Mesenchymal stem cell (in vitro differentiated cells and primary cell): ENCODE measurements at regions not wholly inside any gene's neighbourhood (a gene's known extent, or its start where the extent isn't known, plus 50 kb on each side); places are given as distances from the start of the nearest gene placed in this dataset.

Experiments used
- DNase-seq: peaks from one replicate; pipeline ENCODE4 v3.0.0-alpha.2; 2013
- H2AFZ ChIP-seq: one replicate; pipeline ENCODE4 v1.6.1; 2013; ENCODE audit warnings: low read depth, mild to moderate bottlenecking, control low read depth, inconsistent platforms, low read length, moderate library complexity
- H2AK5ac ChIP-seq: 2 replicates; pipeline ENCODE4 v1.6.1; 2013; ENCODE audit warnings: low read length, moderate library complexity, mild to moderate bottlenecking, inconsistent platforms; ENCODE audit not compliant: severe bottlenecking
- H2BK120ac ChIP-seq: one replicate; pipeline ENCODE4 v1.6.1; 2013; ENCODE audit warnings: low read depth, mild to moderate bottlenecking, inconsistent platforms, low read length, moderate library complexity
- H2BK12ac ChIP-seq, 2 experiments: one replicate each; pipeline ENCODE4 v1.6.1; 2013; ENCODE audit warnings: inconsistent platforms in 2 of 2, low read length in 2 of 2, mild to moderate bottlenecking in 2 of 2, moderate library complexity in 2 of 2, control low read depth in 1 of 2
- H2BK15ac ChIP-seq: one replicate; pipeline ENCODE4 v1.6.1; 2013; ENCODE audit warnings: mild to moderate bottlenecking, low read depth, inconsistent platforms; ENCODE audit not compliant: poor library complexity, severe bottlenecking
- H2BK5ac ChIP-seq: 2 replicates; pipeline ENCODE4 v1.6.1; 2013; ENCODE audit warnings: low read depth, mild to moderate bottlenecking, low read length, control low read depth, inconsistent platforms; ENCODE audit not compliant: poor library complexity, severe bottlenecking
- H3K14ac ChIP-seq, 2 experiments: one replicate each; pipeline ENCODE4 v1.6.1; 2013; ENCODE audit warnings: inconsistent platforms in 2 of 2, low read length in 2 of 2, control low read depth in 1 of 2, mild to moderate bottlenecking in 1 of 2, moderate library complexity in 1 of 2
- H3K18ac ChIP-seq, 2 experiments: one replicate each; pipeline ENCODE4 v1.6.1; 2013; ENCODE audit warnings: inconsistent platforms in 2 of 2, low read length in 2 of 2, control low read depth in 1 of 2, low read depth in 1 of 2, mild to moderate bottlenecking in 1 of 2
- H3K23ac ChIP-seq, 2 experiments: one replicate each; pipeline ENCODE4 v1.6.1; 2013; ENCODE audit warnings: inconsistent platforms in 2 of 2, low read length in 2 of 2, mild to moderate bottlenecking in 2 of 2, moderate library complexity in 2 of 2, control low read depth in 1 of 2
- H3K27ac ChIP-seq: 2 replicates; pipeline ENCODE4 v1.5.1; 2013; ENCODE audit warnings: mild to moderate bottlenecking, moderate library complexity, low read length, control low read depth, inconsistent platforms; ENCODE audit not compliant: poor library complexity, severe bottlenecking
- H3K27me3 ChIP-seq, 2 experiments: 2 replicates each; pipeline versions ENCODE4 v1.6.1 to v1.7.0; 2013; ENCODE audit warnings: low read length in 2 of 2, mild to moderate bottlenecking in 2 of 2, moderate library complexity in 2 of 2, control low read depth in 1 of 2, inconsistent platforms in 1 of 2; ENCODE audit not compliant: control insufficient read depth in 1 of 2, insufficient read depth in 1 of 2
- H3K36me3 ChIP-seq, 2 experiments: 2 replicates each; pipeline versions ENCODE4 v1.6.1 to v1.7.0; 2013; ENCODE audit warnings: low read length in 2 of 2, control low read depth in 1 of 2, inconsistent platforms in 1 of 2, low read depth in 1 of 2, mild to moderate bottlenecking in 1 of 2; ENCODE audit not compliant: insufficient read depth in 2 of 2, control insufficient read depth in 1 of 2
- H3K4ac ChIP-seq, 2 experiments: one replicate each; pipeline ENCODE4 v1.6.1; 2013; ENCODE audit warnings: inconsistent platforms in 2 of 2, low read length in 2 of 2, mild to moderate bottlenecking in 2 of 2, moderate library complexity in 2 of 2, control low read depth in 1 of 2, low read depth in 1 of 2
- H3K4me1 ChIP-seq: 2 replicates; pipeline ENCODE4 v1.6.1; 2013; ENCODE audit warnings: low read depth, low read length, control low read depth; ENCODE audit not compliant: control insufficient read depth, insufficient read depth
- H3K4me2 ChIP-seq: 2 replicates; pipeline ENCODE4 v1.6.1; 2013; ENCODE audit warnings: low read length, mild to moderate bottlenecking, inconsistent platforms; ENCODE audit not compliant: poor library complexity, severe bottlenecking
- H3K4me3 ChIP-seq, 2 experiments: 2 replicates each; pipeline versions ENCODE4 v1.5.1 to v1.7.0; 2013; ENCODE audit warnings: low read length in 2 of 2, mild to moderate bottlenecking in 2 of 2, control low read depth in 1 of 2, low read depth in 1 of 2; ENCODE audit not compliant: insufficient read depth in 1 of 2
- H3K79me1 ChIP-seq: replicated peaks from 2 replicates; pipeline ENCODE4 v1.6.1; 2013; ENCODE audit warnings: mild to moderate bottlenecking, control low read depth, low read length, inconsistent platforms; ENCODE audit not compliant: poor library complexity, severe bottlenecking
- H3K9ac ChIP-seq: 2 replicates; pipeline ENCODE4 v1.7.0; 2013; ENCODE audit warnings: mild to moderate bottlenecking, low read length, moderate library complexity
- H3K9me3 ChIP-seq: 2 replicates; pipeline ENCODE4 v1.7.0; 2013; ENCODE audit warnings: mild to moderate bottlenecking, low read length; ENCODE audit not compliant: control insufficient read depth
- H4K8ac ChIP-seq: one replicate; pipeline ENCODE4 v1.6.1; 2013; ENCODE audit warnings: inconsistent platforms, mild to moderate bottlenecking, low read length, moderate library complexity
- H4K91ac ChIP-seq: one replicate; pipeline ENCODE4 v1.6.1; 2013; ENCODE audit warnings: mild to moderate bottlenecking, low read length, inconsistent platforms
- WGBS: methylation state at CpG from one replicate; pipeline ENCODE4 v1.1.7; 2013; ENCODE audit warnings: mixed read lengths; 5-methylcytosine and 5-hydroxymethylcytosine counted together

- Histone ChIP-seq H3K4me1 (peaks cover 9% of the 10 kb centered on the region), H3K36me3 (no peaks in the 10 kb centered on the region), H2AFZ (no peak overlapping the region), H3K9ac (no peak overlapping the region), H3K4me2 (no peak overlapping the region), H2BK5ac (no peak overlapping the region), H2BK120ac (no peak overlapping the region), H2AK5ac (no peak overlapping the region), H2BK15ac (no peak overlapping the region), H4K8ac (no peak overlapping the region), H3K27ac (no peak overlapping the region), H4K91ac (no peak overlapping the region), H3K18ac (no peak overlapping the region), H3K23ac (no peak overlapping the region), H3K4ac (no peak overlapping the region), H3K27me3 (peaks cover 59 to 63% of the 10 kb centered on the region in 2 experiments), H3K14ac (no peak overlapping the region), H3K9me3 (no peaks in the 10 kb centered on the region), H2BK12ac (no peak overlapping the region), H3K79me1 (no peaks in the 10 kb centered on the region), H3K4me3 (no peak overlapping the region)
- WGBS: 79% methylated on average over 28 of the region's 28 CpGs
- no peak for DNase-seq
These were observed 68.4 kb upstream of the TNRC6C start for GRCh38 chr17:77889866-77890760.

- Histone ChIP-seq H2AFZ (no peak overlapping the region), H3K27ac (no peak overlapping the region), H3K4me2 (no peak overlapping the region), H3K9ac (no peak overlapping the region), H4K8ac (no peak overlapping the region), H3K27me3 (peaks cover 59 to 63% of the 10 kb centered on the region in 2 experiments), H3K14ac (no peak overlapping the region), H3K9me3 (no peaks in the 10 kb centered on the region), H3K18ac (no peak overlapping the region), H3K4ac (no peak overlapping the region), H3K36me3 (no peaks in the 10 kb centered on the region), H3K4me1 (peaks cover 9% of the 10 kb centered on the region), H2BK15ac (no peak overlapping the region), H2BK120ac (no peak overlapping the region), H3K4me3 (no peak overlapping the region), H4K91ac (no peak overlapping the region), H2BK12ac (no peak overlapping the region), H3K79me1 (no peaks in the 10 kb centered on the region), H3K23ac (no peak overlapping the region), H2AK5ac (no peak overlapping the region), H2BK5ac (no peak overlapping the region)
- no peak for DNase-seq
- WGBS: 91% methylated on average over 3 of the region's 3 CpGs
These were observed 67.7 kb upstream of the TNRC6C start for GRCh38 chr17:77890771-77891170.

- Histone ChIP-seq H3K9ac (no peak overlapping the region), H3K27me3 (peaks cover 53 to 55% of the 10 kb centered on the region in 2 experiments), H3K27ac (no peak overlapping the region), H3K79me1 (no peaks in the 10 kb centered on the region), H3K9me3 (no peaks in the 10 kb centered on the region), H2BK120ac (no peak overlapping the region), H4K91ac (no peak overlapping the region), H3K36me3 (no peaks in the 10 kb centered on the region), H3K23ac (no peak overlapping the region), H2BK12ac (no peak overlapping the region), H3K18ac (no peak overlapping the region), H3K4me2 (no peak overlapping the region), H4K8ac (no peak overlapping the region), H3K4ac (no peak overlapping the region), H3K4me3 (no peak overlapping the region), H3K14ac (no peak overlapping the region), H2AK5ac (no peak overlapping the region), H2BK5ac (no peak overlapping the region), H2BK15ac (no peak overlapping the region), H3K4me1 (peaks cover 9% of the 10 kb centered on the region), H2AFZ (no peak overlapping the region)
- 63% methylated on average over 5 of the region's 8 CpGs for WGBS
- no peak for DNase-seq
These were observed 66.9 kb upstream of the TNRC6C start for GRCh38 chr17:77891602-77892001.

- WGBS: 69% methylated on average over 6 of the region's 7 CpGs
- no peak overlapping the region for H4K8ac ChIP-seq
- H3K4me1 ChIP-seq: peaks cover 9% of the 10 kb centered on the region
These were observed 66.5 kb upstream of the TNRC6C start for GRCh38 chr17:77892031-77892430.

More at GRCh38 chr17:77892031-77892430, 66.5 kb upstream of the TNRC6C start:
- H3K27me3 ChIP-seq: peaks cover 48 to 52% of the 10 kb centered on the region in 2 experiments
- H3K23ac ChIP-seq: no peak overlapping the region
- H2BK15ac ChIP-seq: no peak overlapping the region
- no peak overlapping the region for H4K91ac ChIP-seq
- no peak overlapping the region for H3K4ac ChIP-seq
- no peak overlapping the region for H3K18ac ChIP-seq
- H3K36me3 ChIP-seq: no peaks in the 10 kb centered on the region
- H3K79me1 ChIP-seq: no peaks in the 10 kb centered on the region
- H3K9ac ChIP-seq: no peak overlapping the region
- H3K4me3 ChIP-seq: no peak overlapping the region
- no peak overlapping the region for H2BK5ac ChIP-seq
- no peak for DNase-seq
- no peaks in the 10 kb centered on the region for H3K9me3 ChIP-seq
- no peak overlapping the region for H3K4me2 ChIP-seq
- H3K27ac ChIP-seq: no peak overlapping the region
- H2AFZ ChIP-seq: no peak overlapping the region
- H2AK5ac ChIP-seq: no peak overlapping the region
- H2BK12ac ChIP-seq: no peak overlapping the region
- H2BK120ac ChIP-seq: no peak overlapping the region
- H3K14ac ChIP-seq: no peak overlapping the region
